Caco-2 (cell line): ENCODE measurements at regions not wholly inside any gene's neighbourhood (a gene's known extent, or its start where the extent isn't known, plus 50 kb on each side); places are given as distances from the start of the nearest gene placed in this dataset.

ENCODE experiments used
- BruUV-seq: library from RNA; stranded (reverse); fragments of 400-500 nt; replicated peaks from 2 replicates; lab custom pipeline; 2021; lab: Mats Ljungman, UMichigan
- CTCF ChIA-PET: fragments of 300-600 bp; sonication (Branson Sonifier 250); formaldehyde crosslinking; loops from one replicate; lab custom pipeline; 2022; ENCODE audit warnings: antibody characterized with exemption; lab: Charles Lee
- POLR2A ChIA-PET: fragments of 300-600 bp; sonication (Branson Sonifier 250); formaldehyde crosslinking; loops from one replicate; lab custom pipeline; 2022; ENCODE audit warnings: antibody characterized with exemption; lab: Charles Lee
- DNase-seq, 2 experiments: peaks; one replicate each; pipeline versions ENCODE4 v3.0.0 to v3.0.0-alpha.2; 2020 to 2022
- H3K27me3 ChIP-seq: replicated peaks from 2 replicates; pipeline ENCODE4 v1.6.0; 2011; ENCODE audit warnings: low read length; ENCODE audit not compliant: control insufficient read depth, insufficient read depth
- H3K36me3 ChIP-seq: 2 replicates; pipeline ENCODE4 v1.5.1; 2011; ENCODE audit warnings: low read length; ENCODE audit not compliant: control insufficient read depth, insufficient read depth
- H3K4me1 ChIP-seq: fragments of 250-450 bp; sonication (Bioruptor Pico); 2 replicates; pipeline ENCODE4 v1.5.1; 2020; ENCODE audit warnings: mild to moderate bottlenecking
- H3K4me3 ChIP-seq: 2 replicates; pipeline ENCODE4 v1.5.1; 2011; ENCODE audit warnings: low read depth, mild to moderate bottlenecking, control low read depth, low read length
- H3K9me3 ChIP-seq: fragments of 250-450 bp; sonication (Bioruptor Pico); 2 replicates; pipeline ENCODE4 v1.5.1; 2020; ENCODE audit warnings: mild to moderate bottlenecking, moderate library complexity
- H3K27ac Mint-ChIP-seq: one replicate; pipeline ENCODE4 v1.8.0; 2022; ENCODE audit warnings: mixed read lengths; ENCODE audit not compliant: unreplicated experiment
- H3K27me3 Mint-ChIP-seq: one replicate; pipeline ENCODE4 v1.8.0; 2022; ENCODE audit warnings: mixed read lengths; ENCODE audit not compliant: insufficient read depth, unreplicated experiment
- H3K36me3 Mint-ChIP-seq: one replicate; pipeline ENCODE4 v1.8.0; 2022; ENCODE audit warnings: mild to moderate bottlenecking, mixed read lengths; ENCODE audit not compliant: insufficient read depth, unreplicated experiment
- H3K4me1 Mint-ChIP-seq: one replicate; pipeline ENCODE4 v1.8.0; 2022; ENCODE audit warnings: low read depth, mixed read lengths; ENCODE audit not compliant: unreplicated experiment
- H3K4me3 Mint-ChIP-seq: one replicate; pipeline ENCODE4 v1.8.0; 2022; ENCODE audit warnings: mild to moderate bottlenecking, moderate library complexity, mixed read lengths; ENCODE audit not compliant: unreplicated experiment
- H3K9me3 Mint-ChIP-seq: one replicate; pipeline ENCODE4 v1.8.0; 2022; ENCODE audit warnings: mixed read lengths; ENCODE audit not compliant: unreplicated experiment
- CTCF ChIP-seq, 2 experiments: fragments of 200-600 bp in 1 of 2; IDR thresholded peaks; 1 replicate in 1 of 2; 2 replicates in 1 of 2; pipeline versions ENCODE4 v1.5.1 to v1.8.0; 2011 to 2022; ENCODE audit warnings: antibody characterized with exemption in 1 of 2, control low read depth in 1 of 2, inconsistent platforms in 1 of 2, low read depth in 1 of 2, low read length in 1 of 2, mild to moderate bottlenecking in 1 of 2, moderate library complexity in 1 of 2; ENCODE audit not compliant: insufficient read depth in 1 of 2, severe bottlenecking in 1 of 2, unreplicated experiment in 1 of 2
- intact Hi-C: fragments of 100-400 bp; cut with micrococcal nuclease; formaldehyde crosslinking; loops from one replicate; pipeline ENCODE4 v1.10.0; 2022; ENCODE audit not compliant: unreplicated experiment

GRCh38 chr7:41198502-41198901 lies 504.4 kb downstream of the INHBA start:
- Mint-ChIP-seq H3K4me3 (no peak overlapping the region), H3K27ac (no peak overlapping the region), H3K27me3 (no peaks in the 10 kb centered on the region), H3K9me3 (peaks cover 9% of the 10 kb centered on the region), H3K36me3 (no peaks in the 10 kb centered on the region), H3K4me1 (no peaks in the 10 kb centered on the region)
- Histone ChIP-seq H3K36me3 (no peaks in the 10 kb centered on the region), H3K4me3 (no peak overlapping the region), H3K27me3 (no peaks in the 10 kb centered on the region), H3K4me1 (no peaks in the 10 kb centered on the region), H3K9me3 (no peaks in the 10 kb centered on the region)
- DNase-seq = no peak
- no TSS peak for BruUV-seq
- intact Hi-C loops = no loop called here
- ChIA-PET POLR2A (no interaction called here), CTCF (no interaction called here)
- TF ChIP-seq CTCF (IDR thresholded peaks at IDR 0.05; ENCODE audit: insufficient read depth in 1 of 2, low read depth in 1 of 2, low read length in 1 of 2, severe bottlenecking in 1 of 2, unreplicated experiment in 1 of 2) = no peak

GRCh38 chr7:41197769-41198168 lies 505.1 kb downstream of the INHBA start:
- Histone ChIP-seq H3K27me3 (no peaks in the 10 kb centered on the region), H3K9me3 (no peaks in the 10 kb centered on the region), H3K4me3 (no peak overlapping the region), H3K36me3 (no peaks in the 10 kb centered on the region), H3K4me1 (no peaks in the 10 kb centered on the region)
- Mint-ChIP-seq H3K4me3 (no peak overlapping the region), H3K27ac (no peak overlapping the region), H3K9me3 (peaks cover 9% of the 10 kb centered on the region), H3K27me3 (no peaks in the 10 kb centered on the region), H3K36me3 (no peaks in the 10 kb centered on the region), H3K4me1 (no peaks in the 10 kb centered on the region)
- intact Hi-C loops = no loop called here
- DNase-seq = no peak
- no TSS peak for BruUV-seq
- CTCF ChIA-PET = no interaction called here
- TF ChIP-seq CTCF (IDR thresholded peaks at IDR 0.05; ENCODE audit: insufficient read depth in 1 of 2, low read depth in 1 of 2, low read length in 1 of 2, severe bottlenecking in 1 of 2, unreplicated experiment in 1 of 2) = no peak
- POLR2A ChIA-PET = no interaction called here

GRCh38 chr7:41193738-41194282 lies 509.1 kb downstream of the INHBA start:
- no peak overlapping the region for H3K4me3 ChIP-seq
- H3K4me1 Mint-ChIP-seq = no peaks in the 10 kb centered on the region
- H3K4me1 ChIP-seq = peaks cover 15% of the 10 kb centered on the region
- H3K36me3 Mint-ChIP-seq = peaks cover 1% of the 10 kb centered on the region
- ChIA-PET CTCF (no interaction called here), POLR2A (no interaction called here)
- H3K27me3 Mint-ChIP-seq = no peaks in the 10 kb centered on the region
- no peak overlapping the region for H3K27ac Mint-ChIP-seq
- DNase-seq = no peak
- H3K36me3 ChIP-seq = no peaks in the 10 kb centered on the region
- no peaks in the 10 kb centered on the region for H3K27me3 ChIP-seq
- no peak for TF ChIP-seq CTCF (IDR thresholded peaks at IDR 0.05; ENCODE audit: insufficient read depth in 1 of 2, low read depth in 1 of 2, low read length in 1 of 2, severe bottlenecking in 1 of 2, unreplicated experiment in 1 of 2)
- H3K9me3 Mint-ChIP-seq = peaks cover 18% of the 10 kb centered on the region
- no TSS peak for BruUV-seq
- no peaks in the 10 kb centered on the region; the same call in 1 of the 2 replicates for H3K9me3 ChIP-seq
- intact Hi-C loops = no loop called here
- no peak overlapping the region for H3K4me3 Mint-ChIP-seq
